Erythroblast (primary cell): ENCODE measurements at regions not wholly inside any gene's neighbourhood (a gene's known extent, or its start where the extent isn't known, plus 50 kb on each side); places are given as distances from the start of the nearest gene placed in this dataset.

Experiments
- DNase-seq, 2 experiments: peaks; one replicate each; lab custom pipeline; 2025; lab: John Stamatoyannopoulos, UW
- GATA1 ChIP-seq: IDR thresholded peaks from 2 replicates; pipeline ENCODE4 v1.6.1; 2011; ENCODE audit warnings: low read depth, mild to moderate bottlenecking, control low read depth, low read length, moderate library complexity
- POLR2A ChIP-seq: IDR thresholded peaks from 2 replicates; pipeline ENCODE4 v1.6.1; 2011; ENCODE audit warnings: mild to moderate bottlenecking, low read length

- no peak for DNase-seq
Measured at GRCh38 chr12:130093380-130093779, 68.9 kb upstream of the FZD10 start.

GRCh38 chr12:130097342-130097741, 64.9 kb upstream of the FZD10 start:
- TF ChIP-seq GATA1 = no peak
- TF ChIP-seq POLR2A = no peak
- no peak for DNase-seq

More at GRCh38 chr12:130093380-130093779, 68.9 kb upstream of the FZD10 start:
- no peak for TF ChIP-seq POLR2A
- TF ChIP-seq GATA1 = no peak

- no peak for DNase-seq
- TF ChIP-seq POLR2A = no peak
- no peak for TF ChIP-seq GATA1
Measured at GRCh38 chr12:130097798-130098255, 64.4 kb upstream of the FZD10 start.

GRCh38 chr12:130098301-130099005, 63.8 kb upstream of the FZD10 start:
- no peak for TF ChIP-seq GATA1
- no peak for TF ChIP-seq POLR2A
- DNase-seq = no peak

- TF ChIP-seq POLR2A (no peak), GATA1 (no peak)
- DNase-seq = no peak
Measured at GRCh38 chr12:130100634-130101362, 61.5 kb upstream of the FZD10 start.

- no peak for DNase-seq
- no peak for TF ChIP-seq POLR2A
- no peak for TF ChIP-seq GATA1
Measured at GRCh38 chr12:130101370-130101769, 60.9 kb upstream of the FZD10 start.

- DNase-seq = no peak
- TF ChIP-seq GATA1 (no peak), POLR2A (no peak)
Measured at GRCh38 chr12:130102266-130102665, 60.0 kb upstream of the FZD10 start.

- TF ChIP-seq POLR2A = no peak
- no peak for TF ChIP-seq GATA1
- no peak for DNase-seq
Measured at GRCh38 chr12:130104571-130105106, 57.6 kb upstream of the FZD10 start.

GRCh38 chr12:130109062-130109945, 53.0 kb upstream of the FZD10 start:
- DNase-seq = no peak
- TF ChIP-seq POLR2A = no peak
- TF ChIP-seq GATA1 = no peak

- no peak for DNase-seq
- TF ChIP-seq POLR2A (no peak), GATA1 (no peak)
Measured at GRCh38 chr12:130110914-130111313, 51.4 kb upstream of the FZD10 start.

GRCh38 chr12:130111965-130112496, 50.2 kb upstream of the FZD10 start:
- DNase-seq = no peak
- TF ChIP-seq POLR2A (no peak), GATA1 (no peak)
